ENCODE measurements at regions not wholly inside any gene's neighbourhood (a gene's known extent, or its start where the extent isn't known, plus 50 kb on each side); places are given as distances from the start of the nearest gene placed in this dataset.

- TF ChIP-seq POLR2A (IDR thresholded peaks at IDR 0.05): no peak
- TF ChIP-seq, protein P1, sequence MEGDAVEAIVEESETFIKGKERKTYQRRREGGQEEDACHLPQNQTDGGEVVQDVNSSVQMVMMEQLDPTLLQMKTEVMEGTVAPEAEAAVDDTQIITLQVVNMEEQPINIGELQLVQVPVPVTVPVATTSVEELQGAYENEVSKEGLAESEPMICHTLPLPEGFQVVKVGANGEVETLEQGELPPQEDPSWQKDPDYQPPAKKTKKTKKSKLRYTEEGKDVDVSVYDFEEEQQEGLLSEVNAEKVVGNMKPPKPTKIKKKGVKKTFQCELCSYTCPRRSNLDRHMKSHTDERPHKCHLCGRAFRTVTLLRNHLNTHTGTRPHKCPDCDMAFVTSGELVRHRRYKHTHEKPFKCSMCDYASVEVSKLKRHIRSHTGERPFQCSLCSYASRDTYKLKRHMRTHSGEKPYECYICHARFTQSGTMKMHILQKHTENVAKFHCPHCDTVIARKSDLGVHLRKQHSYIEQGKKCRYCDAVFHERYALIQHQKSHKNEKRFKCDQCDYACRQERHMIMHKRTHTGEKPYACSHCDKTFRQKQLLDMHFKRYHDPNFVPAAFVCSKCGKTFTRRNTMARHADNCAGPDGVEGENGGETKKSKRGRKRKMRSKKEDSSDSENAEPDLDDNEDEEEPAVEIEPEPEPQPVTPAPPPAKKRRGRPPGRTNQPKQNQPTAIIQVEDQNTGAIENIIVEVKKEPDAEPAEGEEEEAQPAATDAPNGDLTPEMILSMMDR (IDR thresholded peaks at IDR 0.05): no peak
- H3K4me3 ChIP-seq: no peak overlapping the region
- no peaks in the 10 kb centered on the region for H3K36me3 ChIP-seq (replicated peaks in 1 of 2)
- no peaks in the 10 kb centered on the region for H3K9me3 ChIP-seq (replicated peaks in 1 of 3)
- 50 to 65% (median 58%) methylated on average over 1 of the region's 1 CpG for WGBS, 4 donors
- H3K4me1 ChIP-seq (replicated peaks in 1 of 2): no peaks in the 10 kb centered on the region
- intact Hi-C loops (cut with DNase I): no loop called here
- no peak overlapping the region for H3K27ac ChIP-seq
- no peak for DNase-seq
- no peaks in the 10 kb centered on the region for H3K27me3 ChIP-seq
Observed at GRCh38 chr5:164217464-164217863, 712.0 kb downstream of the MAT2B start.

GRCh38 chr5:164220522-164220921 is 715.1 kb downstream of the MAT2B start:
- H3K36me3 ChIP-seq (replicated peaks in 1 of 2): no peaks in the 10 kb centered on the region
- H3K4me1 ChIP-seq (replicated peaks in 1 of 2): no peaks in the 10 kb centered on the region
- H3K27me3 ChIP-seq: no peaks in the 10 kb centered on the region
- intact Hi-C loops (cut with DNase I): no loop called here
- H3K9me3 ChIP-seq (replicated peaks in 1 of 3): no peaks in the 10 kb centered on the region
- H3K27ac ChIP-seq: no peak overlapping the region
- no peak overlapping the region for H3K4me3 ChIP-seq
- DNase-seq: no peak
- no peak for TF ChIP-seq POLR2A (IDR thresholded peaks at IDR 0.05)
- TF ChIP-seq, protein P1 (IDR thresholded peaks at IDR 0.05): no peak

GRCh38 chr5:164224236-164224635 is 718.8 kb downstream of the MAT2B start:
- H3K4me3 ChIP-seq: no peak overlapping the region
- intact Hi-C loops (cut with DNase I): no loop called here
- H3K9me3 ChIP-seq (replicated peaks in 1 of 3): no peaks in the 10 kb centered on the region
- TF ChIP-seq POLR2A (IDR thresholded peaks at IDR 0.05): no peak
- TF ChIP-seq, protein P1 (IDR thresholded peaks at IDR 0.05): no peak
- no peaks in the 10 kb centered on the region for H3K36me3 ChIP-seq (replicated peaks in 1 of 2)
- no peak overlapping the region for H3K27ac ChIP-seq
- no peaks in the 10 kb centered on the region for H3K4me1 ChIP-seq (replicated peaks in 1 of 2)
- no peaks in the 10 kb centered on the region for H3K27me3 ChIP-seq
- whole genome bisulfite sequencing, 4 donors: 77 to 80% (median 78%) methylated on average over 2 of the region's 2 CpGs
- DNase-seq: no peak

DNA sequence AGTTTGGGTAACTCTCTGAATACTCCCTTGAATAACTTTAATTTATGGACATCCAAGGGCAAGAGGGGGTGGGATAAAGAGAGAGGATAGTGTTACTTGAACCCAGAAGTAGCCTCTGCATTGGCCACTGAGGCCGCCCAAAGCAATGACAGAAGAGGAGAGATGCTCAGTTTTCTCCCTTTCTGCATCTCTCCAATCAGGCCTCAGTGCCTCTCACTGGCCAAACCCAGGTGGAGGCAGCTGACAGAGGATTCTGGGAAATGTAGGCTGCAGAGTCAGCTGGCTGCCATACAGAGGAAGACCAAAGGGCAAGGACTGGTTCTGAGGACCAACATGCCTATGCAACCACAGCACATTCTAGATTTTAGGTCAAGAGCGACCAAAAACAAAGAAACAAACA is 719.4 kb downstream of the MAT2B start:
- Histone ChIP-seq H3K9me3 (replicated peaks in 1 of 3) (no peaks in the 10 kb centered on the region), H3K36me3 (replicated peaks in 1 of 2) (no peaks in the 10 kb centered on the region), H3K4me3 (no peak overlapping the region), H3K27ac (no peak overlapping the region), H3K4me1 (replicated peaks in 1 of 2) (no peaks in the 10 kb centered on the region), H3K27me3 (no peaks in the 10 kb centered on the region)
- intact Hi-C loops (cut with DNase I): no loop called here
- 74 to 93% (median 79%) methylated on average over 2 of the region's 2 CpGs for WGBS, 4 donors
- TF ChIP-seq, protein P1 (IDR thresholded peaks at IDR 0.05): no peak
- TF ChIP-seq POLR2A (IDR thresholded peaks at IDR 0.05): no peak
- no peak for DNase-seq
